ENCODE measurements at regions not wholly inside any gene's neighbourhood (a gene's known extent, or its start where the extent isn't known, plus 50 kb on each side); places are given as distances from the start of the nearest gene placed in this dataset.

GRCh38 chr12:46471404-46471803 lies 98.8 kb upstream of the SLC38A2 start:
- H3K4me3 Mint-ChIP-seq (ENCODE audit: unreplicated experiment) = no peak overlapping the region
- no peak for DNase-seq (ENCODE audit: unreplicated experiment)
- H3K9me3 Mint-ChIP-seq (ENCODE audit: unreplicated experiment) = peaks cover 3% of the 10 kb centered on the region
- CTCF ChIA-PET = interaction anchor here (1.2 to 1.9 kb wide), 2 partner anchors 12 to 465 kb away, joined by 3 to 5 read pairs; no protein-coding TSS in a partner anchor
- intact Hi-C loops (cut with micrococcal nuclease) = loop anchor here (5.0 kb wide), 1 partner anchor 86 kb away; no protein-coding TSS in a partner anchor
- no peaks in the 10 kb centered on the region for H3K27me3 Mint-ChIP-seq (ENCODE audit: insufficient read depth, unreplicated experiment)
- POLR2A ChIA-PET = interaction anchor here (1.0 to 3.1 kb wide), 8 partner anchors 11 to 100 kb away, joined by 3 to 22 read pairs (median 4); no protein-coding TSS in a partner anchor
- H3K36me3 Mint-ChIP-seq (ENCODE audit: insufficient read depth, unreplicated experiment) = no peaks in the 10 kb centered on the region
- BruUV-seq (replicated peaks) = no TSS peak
- no peak for TF ChIP-seq CTCF (IDR thresholded peaks at IDR 0.05; ENCODE audit: unreplicated experiment)
- H3K4me1 Mint-ChIP-seq (ENCODE audit: insufficient read depth, unreplicated experiment) = peaks cover 31% of the 10 kb centered on the region
- H3K27ac Mint-ChIP-seq (ENCODE audit: low read depth, unreplicated experiment) = no peak overlapping the region

GRCh38 chr12:46470975-46471374 lies 98.4 kb upstream of the SLC38A2 start:
- BruUV-seq (replicated peaks) = no TSS peak
- ChIA-PET CTCF (interaction anchor here (0.8 to 1.9 kb wide), 4 partner anchors 11 to 465 kb away, joined by 3 to 5 read pairs (median 3); no protein-coding TSS in a partner anchor), POLR2A (interaction anchor here (0.6 to 3.1 kb wide), 13 partner anchors 13 to 480 kb away, joined by 3 to 22 read pairs (median 4); no protein-coding TSS in a partner anchor)
- peaks cover 29% of the 10 kb centered on the region for H3K4me1 Mint-ChIP-seq (ENCODE audit: insufficient read depth, unreplicated experiment)
- H3K4me3 Mint-ChIP-seq (ENCODE audit: unreplicated experiment) = no peak overlapping the region
- H3K27ac Mint-ChIP-seq (ENCODE audit: low read depth, unreplicated experiment) = no peak overlapping the region
- no peaks in the 10 kb centered on the region for H3K36me3 Mint-ChIP-seq (ENCODE audit: insufficient read depth, unreplicated experiment)
- H3K27me3 Mint-ChIP-seq (ENCODE audit: insufficient read depth, unreplicated experiment) = no peaks in the 10 kb centered on the region
- no peaks in the 10 kb centered on the region for H3K9me3 Mint-ChIP-seq (ENCODE audit: unreplicated experiment)
- intact Hi-C loops (cut with micrococcal nuclease) = loop anchor here (5.0 kb wide), 1 partner anchor 86 kb away; no protein-coding TSS in a partner anchor
- DNase-seq (ENCODE audit: unreplicated experiment) = peak; percentile 26
- TF ChIP-seq CTCF (IDR thresholded peaks at IDR 0.05; ENCODE audit: unreplicated experiment) = no peak

- TF ChIP-seq CTCF (IDR thresholded peaks at IDR 0.05; ENCODE audit: unreplicated experiment) = no peak
- H3K27me3 Mint-ChIP-seq (ENCODE audit: insufficient read depth, unreplicated experiment) = no peaks in the 10 kb centered on the region
- ChIA-PET CTCF (interaction anchor here (0.8 to 1.2 kb wide), 5 partner anchors 10 to 466 kb away, joined by 3 read pairs; no protein-coding TSS in a partner anchor), POLR2A (interaction anchor here (0.7 to 3.1 kb wide), 10 partner anchors 14 to 91 kb away, joined by 3 to 22 read pairs (median 4); no protein-coding TSS in a partner anchor)
- no peak overlapping the region for H3K4me3 Mint-ChIP-seq (ENCODE audit: unreplicated experiment)
- no peaks in the 10 kb centered on the region for H3K36me3 Mint-ChIP-seq (ENCODE audit: insufficient read depth, unreplicated experiment)
- no TSS peak for BruUV-seq (replicated peaks)
- DNase-seq (ENCODE audit: unreplicated experiment) = no peak
- no peaks in the 10 kb centered on the region for H3K9me3 Mint-ChIP-seq (ENCODE audit: unreplicated experiment)
- H3K4me1 Mint-ChIP-seq (ENCODE audit: insufficient read depth, unreplicated experiment) = peaks cover 29% of the 10 kb centered on the region
- intact Hi-C loops (cut with micrococcal nuclease) = loop anchor here (5.0 kb wide), 1 partner anchor 87 kb away; no protein-coding TSS in a partner anchor
- H3K27ac Mint-ChIP-seq (ENCODE audit: low read depth, unreplicated experiment) = no peak overlapping the region
Observed at GRCh38 chr12:46470036-46470627, 97.6 kb upstream of the SLC38A2 start.

GRCh38 chr12:46468813-46469212 lies 96.2 kb upstream of the SLC38A2 start:
- H3K4me3 Mint-ChIP-seq (ENCODE audit: unreplicated experiment) = no peak overlapping the region
- peaks cover 27% of the 10 kb centered on the region for H3K4me1 Mint-ChIP-seq (ENCODE audit: insufficient read depth, unreplicated experiment)
- peak overlapping the region; percentile 59 for H3K27ac Mint-ChIP-seq (ENCODE audit: low read depth, unreplicated experiment)
- DNase-seq (ENCODE audit: unreplicated experiment) = no peak
- no peaks in the 10 kb centered on the region for H3K9me3 Mint-ChIP-seq (ENCODE audit: unreplicated experiment)
- intact Hi-C loops (cut with micrococcal nuclease) = no loop called here
- H3K27me3 Mint-ChIP-seq (ENCODE audit: insufficient read depth, unreplicated experiment) = no peaks in the 10 kb centered on the region
- ChIA-PET CTCF (interaction anchor here (0.6 to 1.0 kb wide), 2 partner anchors 38 to 85 kb away, joined by 3 read pairs; no protein-coding TSS in a partner anchor), POLR2A (interaction anchor here (0.8 to 2.0 kb wide), 6 partner anchors 12 to 98 kb away, joined by 3 to 12 read pairs (median 3); no protein-coding TSS in a partner anchor)
- H3K36me3 Mint-ChIP-seq (ENCODE audit: insufficient read depth, unreplicated experiment) = no peaks in the 10 kb centered on the region
- no TSS peak for BruUV-seq (replicated peaks)
- TF ChIP-seq CTCF (IDR thresholded peaks at IDR 0.05; ENCODE audit: unreplicated experiment) = no peak
